ENCODE measurements at regions not wholly inside any gene's neighbourhood (a gene's known extent, or its start where the extent isn't known, plus 50 kb on each side); places are given as distances from the start of the nearest gene placed in this dataset.

DNA sequence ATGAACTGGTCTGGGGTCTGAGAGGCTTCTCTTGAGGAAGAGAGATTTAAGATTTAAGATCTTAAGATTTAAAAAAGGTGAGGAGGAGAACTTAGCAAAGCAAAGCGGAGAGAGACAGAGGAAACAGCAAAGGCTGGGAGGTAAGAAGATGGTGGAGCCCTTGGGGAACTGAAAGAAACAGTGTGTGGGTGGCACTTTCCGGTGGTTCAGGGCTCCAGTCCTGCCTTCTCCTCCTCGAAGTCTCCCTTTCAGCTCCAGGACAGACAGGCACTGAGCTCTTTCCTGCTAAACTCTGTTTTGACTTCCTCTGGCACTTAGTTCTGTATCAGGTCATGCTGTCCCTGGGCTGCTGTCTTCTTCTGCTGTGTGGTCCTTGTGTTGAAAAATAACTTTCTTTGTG is 298.7 kb upstream of the SRRM4 start:
- intact Hi-C loops (cut with DNase I): no loop called here
- DNase-seq: no peak

DNA sequence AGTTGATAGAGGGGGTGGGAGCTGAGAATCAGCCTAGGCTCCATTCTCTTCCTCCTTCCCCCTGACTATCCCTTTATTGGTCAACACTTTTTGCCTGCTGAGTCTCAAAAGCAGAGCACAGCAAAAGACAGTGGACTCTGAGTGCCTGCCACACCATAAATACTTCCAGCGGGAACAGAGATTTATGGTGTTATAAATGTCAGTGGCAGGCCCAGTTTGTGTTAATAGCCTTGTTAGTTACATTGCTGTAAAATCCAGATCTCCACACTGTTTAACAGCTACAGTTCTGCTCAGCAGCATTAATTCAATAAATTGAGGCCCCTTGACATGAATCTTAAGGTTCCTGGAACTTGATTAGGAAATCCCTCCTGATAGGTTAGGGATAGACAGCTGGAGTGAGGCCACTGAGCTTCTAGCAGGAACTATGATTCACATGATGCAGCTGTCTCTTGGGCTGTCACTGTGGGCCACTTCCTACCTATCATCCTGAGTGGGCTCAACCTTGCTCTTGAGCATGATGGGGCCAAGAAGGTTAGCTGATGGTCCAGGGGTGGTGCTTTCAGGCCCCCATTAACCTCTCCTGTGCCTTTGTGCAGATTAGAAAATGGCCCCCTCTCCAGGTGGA is 295.2 kb upstream of the SRRM4 start:
- intact Hi-C loops (cut with DNase I): no loop called here
- DNase-seq: no peak

- intact Hi-C loops (cut with DNase I): no loop called here
- no peak for DNase-seq
Observed at GRCh38 chr12:118689793-118690192, 291.5 kb upstream of the SRRM4 start.

- intact Hi-C loops (cut with DNase I): no loop called here
Observed at GRCh38 chr12:118690506-118690905, 290.8 kb upstream of the SRRM4 start.

DNA sequence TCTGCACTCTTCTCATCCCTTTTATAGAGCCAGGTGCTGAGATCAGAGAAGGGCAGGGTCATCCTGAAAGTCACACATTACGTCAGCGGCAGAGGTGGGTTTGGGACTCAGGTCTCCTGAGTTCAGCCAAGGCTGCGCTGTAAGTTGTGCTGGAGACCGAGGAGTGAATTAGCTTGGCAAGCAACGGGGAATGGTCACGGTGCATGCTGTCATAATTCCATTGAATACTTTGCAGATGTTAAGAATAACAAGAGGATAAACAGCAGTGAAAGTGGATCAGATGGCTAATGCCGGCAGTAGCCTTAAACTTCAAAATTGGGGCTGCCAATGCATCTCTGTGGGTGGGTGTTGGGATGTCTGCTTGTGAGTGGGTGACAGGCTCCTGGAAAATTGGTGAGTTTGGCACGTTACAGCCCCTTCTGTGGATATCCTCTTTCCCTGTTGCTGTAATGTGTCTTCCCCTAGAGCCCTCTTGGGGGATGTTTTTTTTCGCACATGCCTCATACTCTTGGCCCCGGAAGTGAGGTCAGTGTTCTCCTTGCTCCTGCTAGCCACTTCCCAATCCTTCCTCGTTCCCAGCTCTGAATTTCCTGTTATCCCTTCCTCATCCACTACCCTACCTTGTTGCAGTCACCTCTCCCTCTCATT is 287.1 kb upstream of the SRRM4 start:
- intact Hi-C loops (cut with DNase I): no loop called here

More at GRCh38 chr12:118690506-118690905, 290.8 kb upstream of the SRRM4 start:
- no peak for DNase-seq

DNA sequence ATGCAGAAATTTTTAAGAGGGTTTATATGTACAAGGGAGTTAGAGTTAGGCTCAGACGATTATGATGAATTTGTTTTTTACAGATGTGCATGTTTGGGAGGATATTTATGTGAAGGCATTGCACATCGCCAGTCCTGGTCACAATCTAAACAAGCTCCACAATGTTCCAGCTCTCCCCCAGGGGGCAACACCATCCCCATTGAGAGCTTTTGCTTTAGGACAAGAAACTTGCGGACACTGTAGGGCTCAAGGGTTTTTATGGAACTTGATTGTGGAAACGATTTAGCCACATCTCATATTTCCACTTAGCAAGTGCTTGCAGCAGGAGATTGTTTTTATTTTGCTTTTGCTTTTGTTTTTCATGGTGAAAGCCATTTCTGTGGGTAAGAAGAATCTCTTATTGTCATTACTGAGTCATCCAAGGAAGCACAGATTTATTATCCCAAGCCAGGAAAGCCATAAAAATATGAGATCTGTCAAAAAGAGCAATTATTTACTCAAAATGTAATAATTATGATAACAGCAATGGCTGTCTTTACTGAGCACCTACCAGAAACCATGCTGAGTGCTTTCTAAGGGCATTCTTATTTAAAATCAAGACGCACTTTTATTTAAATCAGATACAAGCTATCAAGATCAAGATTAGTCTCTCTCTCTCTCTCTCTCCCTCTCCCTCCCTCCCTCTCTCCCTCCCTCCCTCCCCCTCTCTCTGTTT is 276.7 kb upstream of the SRRM4 start:
- no peak for DNase-seq
- intact Hi-C loops (cut with DNase I): no loop called here

More for the DNA sequence above, 287.1 kb upstream of the SRRM4 start:
- peak in 1 of 10 donors; percentile 3 for DNase-seq

GRCh38 chr12:118706437-118706836 is 274.9 kb upstream of the SRRM4 start:
- intact Hi-C loops (cut with DNase I): no loop called here
- no peak for DNase-seq

DNA sequence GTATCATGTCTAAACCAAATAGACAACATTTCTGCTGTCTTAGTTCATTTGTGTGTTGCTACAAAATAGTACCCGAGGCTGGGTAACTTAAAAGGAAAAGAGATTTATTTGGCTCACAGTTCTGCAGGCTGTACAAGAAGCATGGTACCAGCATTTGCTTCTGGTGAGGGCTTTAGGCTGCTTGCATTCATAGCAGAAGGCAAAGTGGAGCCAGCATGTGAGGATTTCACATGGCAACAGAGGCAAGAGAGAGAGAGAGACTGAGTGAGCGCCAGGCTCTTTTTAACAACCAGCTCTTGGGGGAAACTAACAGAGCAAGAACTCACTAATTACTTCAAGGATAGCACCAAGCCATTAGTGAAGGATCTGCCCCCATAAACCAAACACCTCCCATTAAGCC is 271.4 kb upstream of the SRRM4 start:
- intact Hi-C loops (cut with DNase I): loop anchor here (5.0 kb wide), 1 partner anchor 142 kb away; no protein-coding TSS in a partner anchor
- no peak for DNase-seq

- intact Hi-C loops (cut with DNase I): loop anchor here (5.0 kb wide), 1 partner anchor 141 kb away; no protein-coding TSS in a partner anchor
Observed at GRCh38 chr12:118711185-118711584, 270.2 kb upstream of the SRRM4 start.

GRCh38 chr12:118714051-118714460 is 267.3 kb upstream of the SRRM4 start:
- peak in 4 of 10 donors; percentile 26 to 67 (median 52) for DNase-seq
- intact Hi-C loops (cut with DNase I): loop anchor here (5.0 kb wide), 1 partner anchor 138 kb away; no protein-coding TSS in a partner anchor

More at GRCh38 chr12:118711185-118711584, 270.2 kb upstream of the SRRM4 start:
- no peak for DNase-seq

DNA sequence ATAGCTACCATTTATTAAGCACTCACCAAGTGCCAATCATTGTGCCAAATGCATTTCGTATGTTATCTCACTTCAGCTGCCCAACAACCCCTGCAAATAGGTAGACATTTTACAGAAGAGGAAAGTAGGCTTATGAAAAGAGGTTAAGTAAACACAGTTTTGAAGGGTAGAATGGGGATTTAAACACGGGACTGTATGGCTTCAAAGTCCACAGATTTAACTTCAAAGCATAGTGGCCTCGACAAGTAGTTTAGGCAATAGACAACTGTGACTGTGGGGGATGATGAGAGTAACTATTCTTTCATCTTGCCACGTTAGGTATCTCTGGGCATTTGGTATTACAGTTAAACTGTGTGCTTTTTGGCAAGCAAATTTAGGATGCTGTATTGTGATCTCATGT is 266.8 kb upstream of the SRRM4 start:
- DNase-seq: no peak
- intact Hi-C loops (cut with DNase I): loop anchor here (5.0 kb wide), 1 partner anchor 138 kb away; no protein-coding TSS in a partner anchor

GRCh38 chr12:118715647-118716046 is 265.7 kb upstream of the SRRM4 start:
- intact Hi-C loops (cut with DNase I): no loop called here
- no peak for DNase-seq

DNA sequence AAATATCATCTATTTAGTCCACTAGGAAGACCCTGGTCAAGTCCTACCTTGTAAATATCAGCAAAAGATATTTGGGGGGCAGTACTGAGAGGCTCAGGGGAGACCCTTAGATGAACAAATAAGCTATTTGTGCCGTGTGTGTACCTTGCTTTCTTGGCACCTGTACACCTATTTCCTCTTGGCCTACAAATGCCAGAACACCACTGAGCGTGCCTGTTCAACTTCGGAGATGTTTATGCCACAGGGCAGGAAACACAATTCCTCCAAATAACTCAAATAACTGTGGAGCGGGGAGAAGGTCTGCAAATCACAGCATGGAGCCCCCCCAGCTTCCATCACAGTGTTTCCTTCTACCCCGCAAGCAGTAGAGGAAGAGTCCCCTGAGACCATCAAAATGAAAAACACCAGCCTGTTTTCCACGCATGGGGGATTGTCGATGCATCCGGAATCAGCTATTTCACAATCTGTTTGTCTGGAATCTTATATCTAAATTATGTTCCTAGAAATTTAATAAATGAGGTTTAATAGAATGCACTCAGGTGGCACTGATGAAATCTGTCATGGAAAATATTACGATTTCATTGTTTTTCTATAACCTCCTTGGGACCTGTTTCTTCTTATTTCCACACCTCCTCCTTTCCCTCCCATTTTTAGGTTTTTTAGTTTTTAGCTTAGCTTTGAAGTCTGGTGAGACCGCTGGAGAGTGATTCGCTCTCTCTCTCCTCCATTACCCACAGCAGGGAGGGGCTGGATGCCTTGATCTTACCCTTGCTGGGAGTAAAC is 254.0 kb upstream of the SRRM4 start:
- intact Hi-C loops (cut with DNase I): no loop called here
- no peak for DNase-seq

- DNase-seq: no peak
- intact Hi-C loops (cut with DNase I): no loop called here
Observed at GRCh38 chr12:118727979-118728366, 253.4 kb upstream of the SRRM4 start.

DNA sequence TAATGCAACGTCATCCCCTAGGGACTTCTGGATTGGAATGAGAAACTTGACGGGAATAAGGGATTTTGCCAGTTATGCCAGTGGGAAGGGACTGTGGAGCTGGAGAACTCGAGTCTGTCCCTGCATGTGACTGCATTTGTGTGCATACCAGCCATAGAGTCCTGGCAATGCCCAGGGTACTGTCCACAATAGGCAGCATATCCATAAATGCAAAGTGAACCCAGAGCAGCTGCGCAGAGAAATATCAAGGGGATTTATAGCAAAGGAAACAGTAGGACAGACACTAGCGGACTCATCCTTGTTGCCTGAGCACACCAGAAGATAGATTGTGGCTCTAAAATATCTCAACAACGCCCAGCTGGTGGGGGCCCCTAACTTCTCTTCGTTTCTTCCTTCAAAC is 247.1 kb upstream of the SRRM4 start:
- DNase-seq: no peak

GRCh38 chr12:118737985-118738540 is 243.3 kb upstream of the SRRM4 start:
- DNase-seq: no peak
- intact Hi-C loops (cut with DNase I): no loop called here

More for the DNA sequence above, 247.1 kb upstream of the SRRM4 start:
- intact Hi-C loops (cut with DNase I): no loop called here

DNA sequence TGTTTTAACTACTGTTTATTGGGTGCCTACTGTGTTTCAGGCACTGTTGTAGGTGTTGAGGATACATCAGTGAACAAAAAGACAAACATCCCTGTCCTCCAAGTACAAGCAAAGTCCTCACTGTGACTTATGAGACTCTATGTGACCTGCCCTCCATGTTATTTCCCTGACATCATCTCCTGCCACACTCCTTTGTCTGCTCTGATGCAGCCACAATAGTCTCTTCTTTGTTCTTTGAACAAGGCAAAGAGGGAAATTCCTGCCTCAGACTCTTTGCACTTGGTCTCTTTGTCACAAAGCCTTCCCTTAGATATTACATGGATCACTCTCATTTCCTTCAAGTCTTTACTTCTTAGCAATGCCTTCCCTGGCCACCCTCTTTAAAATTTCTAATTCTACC is 240.1 kb upstream of the SRRM4 start:
- intact Hi-C loops (cut with DNase I): no loop called here
- no peak for DNase-seq

DNA sequence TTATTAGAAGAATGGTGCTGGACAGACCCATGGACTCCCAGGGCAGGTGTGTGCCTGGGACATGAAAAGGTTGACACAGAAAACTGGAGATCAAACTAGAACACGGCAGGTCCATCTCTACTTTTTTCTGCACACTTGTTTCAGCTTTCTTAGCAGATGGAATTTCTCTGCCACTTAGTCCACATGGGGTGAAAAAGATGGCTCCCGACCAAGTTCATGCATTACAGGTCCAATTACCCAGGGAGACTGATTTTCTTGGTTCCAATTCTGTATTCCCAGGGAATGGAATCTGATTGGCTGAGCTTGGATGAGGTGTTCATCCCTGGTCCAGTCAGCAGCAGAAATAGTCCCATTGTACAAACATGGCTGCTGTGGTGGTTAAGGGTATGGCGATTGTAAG is 238.9 kb upstream of the SRRM4 start:
- no peak for DNase-seq
- intact Hi-C loops (cut with DNase I): no loop called here

- intact Hi-C loops (cut with DNase I): no loop called here
- DNase-seq: no peak
Observed at GRCh38 chr12:118743896-118744700, 237.2 kb upstream of the SRRM4 start.

- no peak for DNase-seq
- intact Hi-C loops (cut with DNase I): no loop called here
Observed at GRCh38 chr12:118746176-118746575, 235.2 kb upstream of the SRRM4 start.
